SK-N-SH (cell line): ENCODE measurements at regions not wholly inside any gene's neighbourhood (a gene's known extent, or its start where the extent isn't known, plus 50 kb on each side); places are given as distances from the start of the nearest gene placed in this dataset.

Source experiments
- JUND ChIP-seq: IDR thresholded peaks from 2 replicates; pipeline ENCODE4 v1.4.0; 2012
- TF ChIP-seq, protein P1 (sequence below): fragments of 200-600 bp; sonication (generic); IDR thresholded peaks from 2 replicates; pipeline ENCODE4 v1.6.1; 2017; ENCODE audit warnings: antibody characterized with exemption, mild to moderate bottlenecking, moderate library complexity

DNA sequence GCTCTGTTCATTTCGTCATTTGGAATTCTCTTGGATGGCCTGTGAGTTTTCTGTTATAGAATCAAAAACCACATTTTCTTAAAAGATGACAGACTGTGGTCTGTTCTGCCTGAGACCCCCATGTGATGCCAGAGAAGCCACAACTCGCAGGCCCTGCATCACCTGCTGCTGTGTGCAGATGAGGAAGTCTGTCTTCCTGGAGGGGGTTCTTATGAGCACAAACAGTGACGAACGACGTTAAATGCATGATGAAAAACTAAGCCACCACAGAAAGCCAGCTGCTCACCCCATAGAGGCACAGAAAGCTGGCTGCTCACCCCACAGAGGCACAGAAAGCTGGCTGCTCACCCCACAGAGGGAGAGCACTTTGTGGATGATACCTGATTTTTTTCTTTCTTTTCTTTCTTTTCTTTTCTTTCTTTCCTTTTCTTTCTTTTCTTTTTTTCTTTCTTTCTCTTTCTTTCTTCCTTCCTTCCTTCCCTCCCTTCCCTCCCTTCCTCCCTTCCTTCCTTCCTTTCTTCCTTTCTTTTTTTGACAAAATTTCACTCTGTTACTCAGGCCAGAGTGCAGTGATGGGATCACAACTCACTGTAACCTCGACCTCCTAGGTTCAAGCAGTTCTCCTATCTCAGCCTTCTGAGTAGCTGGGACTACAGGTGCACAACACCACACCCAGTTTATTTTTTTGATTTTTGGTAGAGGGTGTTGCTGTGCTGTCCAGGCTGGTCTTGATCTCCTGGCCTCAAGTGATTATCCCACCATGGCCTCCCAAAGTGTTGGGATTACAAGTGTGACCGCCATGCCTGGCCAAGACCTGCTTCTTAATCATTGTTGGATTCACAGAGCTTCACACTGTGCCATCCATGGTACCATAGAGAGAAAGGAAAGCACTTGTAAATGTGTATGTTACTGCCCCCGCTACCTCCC, 1191.4 kb downstream of the UQCRFS1 start:
- TF ChIP-seq, protein P1, sequence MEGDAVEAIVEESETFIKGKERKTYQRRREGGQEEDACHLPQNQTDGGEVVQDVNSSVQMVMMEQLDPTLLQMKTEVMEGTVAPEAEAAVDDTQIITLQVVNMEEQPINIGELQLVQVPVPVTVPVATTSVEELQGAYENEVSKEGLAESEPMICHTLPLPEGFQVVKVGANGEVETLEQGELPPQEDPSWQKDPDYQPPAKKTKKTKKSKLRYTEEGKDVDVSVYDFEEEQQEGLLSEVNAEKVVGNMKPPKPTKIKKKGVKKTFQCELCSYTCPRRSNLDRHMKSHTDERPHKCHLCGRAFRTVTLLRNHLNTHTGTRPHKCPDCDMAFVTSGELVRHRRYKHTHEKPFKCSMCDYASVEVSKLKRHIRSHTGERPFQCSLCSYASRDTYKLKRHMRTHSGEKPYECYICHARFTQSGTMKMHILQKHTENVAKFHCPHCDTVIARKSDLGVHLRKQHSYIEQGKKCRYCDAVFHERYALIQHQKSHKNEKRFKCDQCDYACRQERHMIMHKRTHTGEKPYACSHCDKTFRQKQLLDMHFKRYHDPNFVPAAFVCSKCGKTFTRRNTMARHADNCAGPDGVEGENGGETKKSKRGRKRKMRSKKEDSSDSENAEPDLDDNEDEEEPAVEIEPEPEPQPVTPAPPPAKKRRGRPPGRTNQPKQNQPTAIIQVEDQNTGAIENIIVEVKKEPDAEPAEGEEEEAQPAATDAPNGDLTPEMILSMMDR: no peak
- TF ChIP-seq JUND: no peak
